Glomerular visceral epithelial cell (primary cell): ENCODE measurements at regions not wholly inside any gene's neighbourhood (a gene's known extent, or its start where the extent isn't known, plus 50 kb on each side); places are given as distances from the start of the nearest gene placed in this dataset.
A peak's percentile ranks its signal among the peaks of the same experiment; 100 is the strongest.
"Not testable (repeated sequence)": the region's sequence is repeated elsewhere in the genome, so short reads cannot be mapped to it uniquely, and the experiment has no call there.

Experiments
- DNase-seq: peaks from one replicate; pipeline ENCODE4 v3.0.0-alpha.2; 2016; ENCODE audit errors: extremely low spot score

DNA sequence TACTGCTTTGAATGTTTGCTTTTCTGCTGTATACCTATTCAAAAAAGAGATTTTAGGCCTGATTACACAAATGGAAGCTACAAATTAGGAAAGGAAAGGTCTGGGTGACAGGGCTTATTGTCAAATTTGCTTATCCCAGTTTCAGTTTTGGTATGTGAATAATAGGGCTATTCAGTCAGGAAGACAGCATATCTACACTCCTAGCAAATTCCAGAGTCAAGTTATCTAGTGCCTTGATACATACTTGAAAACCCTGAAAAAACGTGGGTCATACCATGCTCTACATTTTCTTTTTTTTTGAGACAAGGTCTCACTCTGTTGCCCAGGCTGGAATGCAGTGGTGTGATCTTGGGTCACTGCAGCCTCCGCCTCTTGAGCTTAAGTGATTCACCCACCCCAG lies 59.2 kb upstream of the CCDC180 start:
- not testable (repeated sequence) for DNase-seq

DNA sequence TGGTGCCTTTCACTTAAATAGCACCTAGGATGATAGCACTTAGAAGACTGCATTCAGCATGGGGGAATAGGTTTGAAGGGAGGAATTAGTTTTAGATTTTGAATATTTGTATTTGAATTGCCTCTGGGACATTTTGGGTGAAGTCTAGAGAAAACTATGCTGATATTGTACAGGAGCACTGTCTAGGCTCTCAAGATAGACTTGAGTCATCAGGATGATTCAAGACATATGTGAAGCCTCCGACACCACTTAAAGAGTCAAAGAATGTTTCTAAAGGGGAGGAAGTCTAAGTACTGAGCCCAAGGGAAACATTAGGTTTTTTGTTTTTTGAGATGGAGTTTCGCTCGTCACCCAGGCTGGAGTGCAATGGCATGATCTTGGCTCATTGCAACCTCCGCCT lies 63.9 kb upstream of the CCDC180 start:
- no peak for DNase-seq

DNA sequence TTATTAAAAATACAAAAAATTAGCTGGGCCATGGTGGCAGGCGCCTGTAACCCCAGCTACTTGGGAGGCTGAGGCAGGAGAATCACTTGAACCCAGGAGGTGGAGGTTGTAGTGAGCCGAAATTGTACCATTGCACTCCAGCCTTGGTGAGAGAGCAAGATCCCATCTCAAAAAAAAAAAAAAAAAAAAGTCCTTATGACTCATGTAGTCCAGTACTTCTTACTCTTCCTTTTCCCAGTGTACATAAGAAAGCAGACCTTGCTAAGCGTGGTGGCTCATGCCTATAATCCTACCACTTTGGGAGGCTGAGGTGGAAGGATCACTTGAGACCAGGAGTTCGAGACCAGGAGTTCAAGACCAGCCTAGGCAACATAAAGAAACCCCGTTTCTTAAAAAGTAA lies 66.0 kb upstream of the CCDC180 start:
- DNase-seq: not testable (repeated sequence)

DNA sequence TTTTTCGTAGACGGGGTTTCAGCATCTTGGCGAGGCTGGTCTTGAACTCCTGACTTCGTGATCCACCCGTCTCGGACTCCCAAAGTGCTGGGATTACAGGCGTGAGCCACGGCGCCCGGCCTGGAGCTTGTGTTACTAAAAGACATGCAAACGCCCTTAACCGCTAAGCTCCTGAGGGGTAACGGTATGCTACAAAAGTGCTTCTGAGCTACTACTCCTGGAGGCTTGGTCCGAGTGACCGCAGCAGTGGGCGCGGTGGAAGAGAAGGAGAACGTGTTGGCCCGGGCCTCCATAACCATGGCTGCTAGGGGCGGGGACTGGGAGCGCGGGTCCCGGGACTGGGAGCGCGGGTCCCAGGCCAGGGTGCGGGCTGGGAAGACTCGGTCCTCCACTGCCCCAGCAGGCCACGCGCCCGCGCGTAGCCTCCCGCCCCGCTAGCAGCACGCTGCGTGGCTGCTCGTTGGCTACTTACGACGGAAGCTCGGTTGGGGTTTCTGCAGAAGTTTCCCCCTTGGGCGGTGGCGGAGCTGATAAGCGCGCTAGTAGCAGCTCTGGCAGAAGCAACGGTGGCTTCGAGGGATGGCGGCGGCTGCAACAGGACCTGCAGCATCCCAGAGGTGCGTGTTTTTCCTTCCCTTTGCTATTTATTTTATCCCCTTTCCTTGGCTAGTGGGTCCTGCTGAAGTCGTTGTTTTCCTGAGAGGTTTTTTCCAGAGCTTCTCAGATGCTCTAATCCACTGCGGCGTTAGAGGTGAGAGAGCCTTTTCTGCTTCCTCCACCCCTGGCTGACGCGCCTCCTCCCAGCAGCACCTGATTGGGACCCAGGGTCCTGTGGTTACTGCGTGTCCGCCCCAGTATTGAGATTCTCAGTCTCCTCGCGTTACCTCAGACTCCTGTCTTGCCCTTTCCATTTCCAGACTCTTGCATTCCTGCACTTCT lies 69.2 kb upstream of the CCDC180 start:
- DNase-seq: peak; percentile 85

DNA sequence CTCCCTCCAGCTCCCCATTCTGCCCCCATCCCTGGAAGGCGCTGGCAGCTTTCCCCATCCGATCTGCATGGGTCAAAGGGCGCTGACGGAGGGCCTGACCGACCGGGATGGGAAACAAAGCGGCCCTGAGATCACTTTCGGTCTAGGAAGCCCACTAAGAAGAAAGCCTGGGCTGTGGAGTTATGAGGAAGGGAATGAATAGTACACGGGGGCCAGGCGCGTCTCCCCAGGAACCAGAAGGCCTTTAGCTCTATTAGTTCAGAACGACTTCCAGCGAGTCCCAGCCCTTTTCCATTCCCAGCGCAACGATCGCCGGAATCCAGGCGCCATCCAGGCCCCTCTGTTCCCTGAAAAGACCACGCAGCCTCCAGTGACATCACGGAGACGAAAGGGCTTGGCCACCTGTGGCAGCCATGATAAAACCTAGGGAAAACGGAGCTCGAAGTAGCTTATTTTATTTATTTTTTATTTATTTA lies 70.1 kb upstream of the CCDC180 start:
- DNase-seq: peak; percentile 20

DNA sequence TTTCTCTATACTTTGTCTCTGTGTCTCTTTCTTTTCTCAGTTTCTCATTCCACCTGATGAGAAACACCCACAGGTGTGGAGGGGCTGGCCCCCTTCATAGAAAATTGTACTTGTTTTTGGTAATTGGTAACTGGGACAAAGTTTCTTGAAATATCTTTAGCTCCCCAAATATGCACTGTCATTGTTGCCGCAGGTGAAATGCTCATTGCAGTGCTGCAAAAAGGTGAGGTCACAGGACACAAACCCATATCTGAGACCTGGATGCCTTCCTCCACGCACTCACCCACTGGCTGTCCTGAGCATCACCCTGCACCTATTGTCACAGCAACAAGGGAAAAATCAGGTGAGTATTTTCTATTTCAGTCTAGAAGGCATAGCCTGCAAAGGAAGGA lies 74.5 kb upstream of the CCDC180 start:
- DNase-seq: not testable (repeated sequence)

DNA sequence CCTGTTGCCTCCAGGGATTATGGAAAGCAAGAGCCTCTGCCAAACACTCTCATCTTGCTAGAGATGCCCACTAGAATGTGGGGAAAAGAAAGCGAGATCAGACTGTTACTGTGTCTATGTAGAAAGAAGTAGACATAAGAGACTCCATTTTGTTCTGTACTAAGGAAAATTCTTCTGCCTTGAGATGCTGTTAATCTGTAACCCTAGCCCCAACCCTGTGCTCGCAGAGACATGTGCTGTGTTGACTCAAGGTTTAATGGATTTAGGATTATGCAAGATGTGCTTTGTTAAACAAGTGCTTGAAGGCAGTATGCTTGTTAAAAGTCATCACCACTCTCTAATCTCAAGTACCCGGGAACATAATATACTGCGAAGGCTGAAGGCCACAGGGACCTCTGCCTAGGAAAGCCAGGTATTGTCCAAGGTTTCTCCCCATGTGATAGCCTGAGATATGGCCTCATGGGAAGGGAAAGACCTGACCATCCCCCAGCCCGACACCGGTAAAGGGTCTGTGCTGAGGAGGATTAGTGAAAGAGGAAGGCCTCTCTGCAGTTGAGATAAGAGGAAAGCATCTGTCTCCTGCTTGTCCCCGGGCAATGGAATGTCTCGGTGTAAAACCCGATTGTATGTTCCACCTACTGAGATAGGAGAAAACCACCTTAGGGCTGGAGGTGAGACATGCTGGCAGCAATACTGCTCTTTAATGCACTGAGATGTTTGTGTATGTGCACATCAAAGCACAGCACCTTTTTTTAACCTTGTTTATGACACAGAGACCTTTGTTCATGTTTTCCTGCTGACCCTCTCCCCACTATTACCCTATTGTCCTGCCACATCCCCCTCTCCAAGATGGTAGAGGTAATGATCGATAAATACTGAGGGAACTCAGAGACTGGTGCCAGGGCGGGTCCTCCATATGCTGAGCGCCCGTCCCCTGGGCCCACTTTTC lies 75.1 kb upstream of the CCDC180 start:
- not testable (repeated sequence) for DNase-seq

DNA sequence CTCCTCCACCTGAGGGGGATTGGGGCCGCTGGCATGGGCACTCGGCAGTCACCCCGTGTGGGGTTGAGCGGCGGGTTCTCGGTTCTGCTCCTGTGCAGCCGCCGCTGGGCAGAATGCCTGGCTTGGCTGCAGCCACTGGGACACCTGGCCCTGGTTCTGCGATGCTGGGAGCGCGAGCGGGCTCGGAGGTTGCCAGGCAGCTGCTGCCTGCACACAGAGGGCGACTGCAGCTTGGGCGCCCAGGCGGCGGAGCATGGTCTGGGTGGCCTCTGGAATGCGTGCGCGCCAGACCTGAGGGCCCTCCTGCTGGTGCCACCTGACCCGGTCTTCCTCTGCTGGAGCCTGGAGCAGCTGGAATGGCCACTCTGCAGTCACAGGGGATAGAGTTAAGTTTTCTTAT lies 85.1 kb upstream of the CCDC180 start:
- DNase-seq: not testable (repeated sequence)

DNA sequence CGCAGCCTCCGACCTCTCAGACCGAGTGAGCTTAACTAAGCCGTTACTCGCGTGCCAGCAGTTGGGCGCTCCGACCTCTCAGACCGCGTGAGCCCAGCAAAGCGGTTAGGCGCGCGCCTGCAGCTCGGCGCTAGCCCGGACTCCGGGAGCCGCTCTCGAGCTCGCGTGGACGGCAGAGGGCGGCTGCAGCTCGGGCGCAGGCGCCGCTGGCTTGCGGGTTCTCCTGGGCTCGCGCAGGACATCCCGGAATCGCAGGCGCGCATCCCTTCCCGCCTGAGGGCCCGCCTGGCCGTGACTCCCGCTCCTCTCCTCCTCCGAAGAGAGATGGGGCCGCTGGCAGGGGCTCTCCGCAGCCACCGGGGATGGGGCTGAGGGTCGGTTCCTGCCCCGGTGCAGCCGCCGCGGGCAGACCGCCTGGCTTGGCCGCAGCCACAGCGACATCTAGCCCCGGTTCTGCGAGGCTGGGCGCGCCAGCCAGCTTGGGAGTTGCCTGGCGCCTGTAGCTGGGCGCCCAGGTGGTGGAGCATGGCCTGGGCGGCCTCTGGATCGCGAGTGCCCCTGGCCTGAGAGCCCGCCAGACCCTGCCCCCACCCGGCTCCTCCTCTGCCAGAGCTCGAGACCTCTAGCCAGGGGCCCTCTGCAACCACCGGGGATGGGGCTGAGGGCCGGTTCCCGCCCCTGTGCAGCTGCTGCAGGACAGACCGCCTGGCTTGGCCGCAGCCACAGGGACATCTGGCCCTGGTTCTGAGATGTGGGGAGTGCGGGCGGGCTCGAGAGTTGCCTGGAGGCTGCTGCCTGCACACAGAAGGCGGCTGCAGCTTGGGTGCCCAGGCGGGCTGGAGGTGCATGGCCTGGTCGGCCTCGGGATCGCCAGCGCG lies 85.7 kb upstream of the CCDC180 start:
- DNase-seq: peak; percentile 76

DNA sequence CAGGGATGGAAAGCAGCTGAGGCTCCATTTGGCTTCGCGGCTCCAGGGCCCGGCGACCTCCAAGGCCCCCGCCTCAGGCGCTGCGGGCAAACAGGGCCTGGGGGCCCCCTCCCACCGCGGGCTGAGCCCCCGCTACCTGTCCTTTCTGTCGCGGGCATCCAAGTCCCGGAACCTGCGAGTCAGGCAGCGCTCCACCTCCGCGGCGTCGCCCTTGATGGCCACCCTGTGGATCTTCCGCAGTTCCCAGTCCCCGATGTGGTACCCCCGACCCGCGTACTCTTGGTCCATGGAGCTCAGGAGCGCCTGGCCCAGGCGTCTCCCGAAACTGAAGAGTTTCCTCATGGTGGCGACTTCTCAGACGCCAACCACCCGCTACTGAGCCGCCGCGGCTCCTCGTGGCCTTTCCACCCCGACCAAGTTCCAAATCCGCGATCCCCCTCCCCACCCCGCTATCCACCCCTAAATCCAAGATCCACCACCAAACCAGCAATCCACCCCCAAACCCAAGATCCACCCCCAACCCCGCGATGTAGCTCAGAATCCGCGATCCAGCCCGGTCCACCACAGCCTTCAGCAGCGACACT lies 86.5 kb upstream of the CCDC180 start:
- DNase-seq: no peak

DNA sequence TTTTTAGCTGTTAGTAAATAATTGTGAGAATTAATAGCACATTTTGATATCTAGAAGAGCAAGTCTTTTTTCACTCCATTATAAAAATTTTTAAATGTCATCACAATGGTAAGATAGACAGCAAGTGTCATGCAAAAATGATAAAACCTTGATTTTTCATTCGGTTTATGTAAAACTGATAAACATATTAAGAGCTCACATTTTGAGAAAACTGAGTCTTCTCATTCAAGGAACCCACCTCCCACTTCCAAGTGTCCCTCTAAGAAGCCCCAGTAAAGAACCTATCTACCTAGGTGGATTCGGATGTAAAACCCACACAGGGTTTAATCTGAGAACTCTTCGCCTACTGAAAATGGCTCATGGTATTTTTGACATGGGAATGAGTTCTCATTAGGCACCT lies 87.1 kb upstream of the CCDC180 start:
- not testable (repeated sequence) for DNase-seq

DNA sequence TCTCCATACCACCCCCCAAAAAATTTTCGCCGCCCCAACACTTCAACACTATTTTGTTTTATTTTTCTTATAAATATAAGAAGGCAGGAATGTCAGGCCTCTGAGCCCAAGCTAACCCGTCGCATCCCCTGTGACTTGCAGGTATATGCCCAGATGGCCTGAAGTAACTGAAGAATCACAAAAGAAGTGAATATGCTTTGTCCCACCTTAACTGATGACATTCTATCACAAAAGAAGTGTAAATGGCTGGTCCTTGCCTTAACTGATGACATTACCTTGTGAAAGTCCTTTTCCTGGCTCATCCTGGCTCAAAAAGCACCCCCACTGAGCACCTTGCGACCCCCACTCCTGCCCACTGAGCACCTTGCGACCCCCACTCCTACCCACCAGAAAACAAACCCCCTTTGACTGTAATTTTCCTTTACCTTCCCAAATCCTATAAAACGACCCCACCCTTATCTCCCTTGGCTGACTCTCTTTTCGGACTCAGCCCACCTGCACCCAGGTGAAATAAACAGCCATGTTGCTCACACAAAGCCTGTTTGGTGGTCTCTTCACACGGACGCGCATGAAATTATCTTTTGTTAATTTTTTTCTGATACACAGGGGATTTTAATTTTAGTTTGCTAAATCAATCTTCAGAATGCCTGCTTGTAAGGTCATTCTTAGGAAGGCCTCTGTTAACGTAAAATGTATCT lies 87.9 kb upstream of the CCDC180 start:
- DNase-seq: not testable (repeated sequence)

DNA sequence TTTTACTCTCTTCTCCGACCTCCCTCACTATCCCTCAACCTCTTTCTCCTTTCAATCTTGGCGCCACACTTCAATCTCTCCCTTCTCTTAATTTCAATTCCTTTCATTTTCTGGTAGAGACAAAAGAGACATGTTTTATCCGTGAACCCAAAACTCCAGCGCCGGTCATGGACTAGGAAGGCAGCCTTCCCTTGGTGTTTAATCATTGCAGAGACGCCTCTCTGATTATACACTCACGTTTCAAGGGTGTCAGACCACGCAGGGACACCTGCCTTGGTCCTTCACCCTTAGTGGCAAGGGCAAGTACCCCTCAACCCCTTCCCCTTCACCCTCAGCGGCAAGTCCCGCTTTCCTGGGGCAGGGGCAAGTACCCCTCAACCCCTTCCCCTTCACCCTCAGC lies 92.3 kb upstream of the CCDC180 start:
- not testable (repeated sequence) for DNase-seq

DNA sequence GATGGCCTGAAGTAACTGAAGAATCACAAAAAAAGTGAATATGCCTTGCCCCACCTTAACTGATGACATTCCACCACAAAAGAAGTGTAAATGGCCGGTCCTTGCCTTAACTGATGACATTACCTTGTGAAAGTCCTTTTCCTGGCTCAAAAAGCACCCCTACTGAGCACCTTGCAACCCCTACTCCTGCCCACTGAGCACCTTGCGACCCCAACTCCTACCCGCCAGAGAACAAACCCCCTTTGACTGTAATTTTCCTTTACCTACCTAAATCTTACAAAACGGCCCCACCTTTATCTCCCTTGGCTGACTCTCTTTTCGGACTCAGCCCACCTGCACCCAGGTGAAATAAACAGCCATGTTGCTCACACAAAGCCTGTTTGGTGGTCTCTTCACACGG lies 92.9 kb upstream of the CCDC180 start:
- not testable (repeated sequence) for DNase-seq

DNA sequence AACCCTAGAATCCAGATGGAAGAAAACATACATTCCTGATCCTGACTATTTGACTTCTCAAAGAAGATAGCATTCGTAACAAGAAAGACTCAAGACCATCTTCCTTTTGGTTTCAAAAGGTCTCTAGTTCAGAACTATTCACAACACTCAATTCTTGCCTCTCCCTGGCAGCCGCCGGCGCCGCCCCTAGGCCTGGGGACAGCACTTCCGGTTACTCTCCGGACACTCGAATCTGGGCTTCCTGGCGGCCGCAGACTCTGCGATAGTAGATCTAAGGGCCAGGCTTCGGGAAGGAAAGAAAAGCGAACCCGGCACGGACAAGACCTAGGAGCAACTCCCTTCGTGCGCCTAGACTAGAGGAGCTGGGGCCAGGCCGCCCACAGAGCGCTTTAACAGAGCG lies 107.8 kb upstream of the CCDC180 start:
- not testable (repeated sequence) for DNase-seq

DNA sequence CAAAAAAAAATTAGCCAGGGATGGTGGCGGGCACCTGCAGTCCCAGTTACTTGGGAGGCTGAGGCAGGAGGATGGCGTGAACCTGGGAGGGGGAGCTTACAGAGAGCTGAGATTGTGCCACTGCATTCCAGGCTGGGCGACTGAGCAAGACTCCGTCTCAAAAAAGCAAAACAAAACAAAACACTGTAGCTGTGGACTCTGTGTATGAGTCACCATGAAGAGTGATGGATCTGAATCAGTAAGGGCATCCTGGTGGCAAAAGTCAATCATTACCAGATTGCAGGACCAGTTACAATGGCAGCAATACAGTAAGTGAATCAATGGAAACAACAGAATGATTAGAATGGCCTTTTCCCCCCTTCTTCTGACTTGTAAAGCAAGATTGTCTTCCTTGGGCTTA lies 113.7 kb upstream of the CCDC180 start:
- DNase-seq: peak; percentile 50

DNA sequence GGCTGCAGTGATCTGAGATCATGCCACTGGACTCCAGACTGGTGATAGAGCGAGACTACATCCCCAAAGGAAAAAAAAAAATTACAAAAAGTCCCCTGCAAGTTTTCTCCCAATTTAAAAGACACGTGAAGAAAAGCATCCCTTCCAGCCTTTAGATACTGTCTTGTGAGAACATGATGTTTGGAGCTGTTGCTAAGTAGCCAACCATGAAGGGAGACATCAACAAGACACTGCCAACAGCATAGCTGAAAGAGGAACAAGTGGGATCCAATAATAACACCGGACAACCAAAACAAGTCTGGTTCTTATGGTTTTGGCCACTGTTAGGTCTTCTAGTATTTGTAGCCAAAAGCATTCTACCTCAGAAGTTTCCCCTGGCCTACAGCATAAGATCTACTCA lies 118.9 kb upstream of the CCDC180 start:
- DNase-seq: no peak

DNA sequence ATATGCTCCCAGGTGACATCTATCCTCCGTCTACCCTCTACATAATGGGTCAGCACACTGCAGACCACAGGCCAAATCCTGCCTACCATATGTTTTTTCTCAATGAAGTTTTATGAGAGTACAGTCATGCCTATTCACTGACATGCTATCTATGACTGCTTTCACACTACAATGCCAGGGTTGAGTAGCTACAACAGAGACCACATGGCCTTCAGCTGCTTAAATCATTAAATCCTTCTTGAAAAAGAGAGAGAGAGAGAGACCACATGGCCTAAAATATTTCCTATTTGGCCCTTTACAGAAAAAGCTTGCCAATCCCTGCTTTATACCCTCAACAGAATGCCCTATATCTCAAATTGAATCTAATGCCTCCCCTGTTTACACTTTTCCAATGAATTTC lies 119.8 kb upstream of the CCDC180 start:
- DNase-seq: not testable (repeated sequence)

DNA sequence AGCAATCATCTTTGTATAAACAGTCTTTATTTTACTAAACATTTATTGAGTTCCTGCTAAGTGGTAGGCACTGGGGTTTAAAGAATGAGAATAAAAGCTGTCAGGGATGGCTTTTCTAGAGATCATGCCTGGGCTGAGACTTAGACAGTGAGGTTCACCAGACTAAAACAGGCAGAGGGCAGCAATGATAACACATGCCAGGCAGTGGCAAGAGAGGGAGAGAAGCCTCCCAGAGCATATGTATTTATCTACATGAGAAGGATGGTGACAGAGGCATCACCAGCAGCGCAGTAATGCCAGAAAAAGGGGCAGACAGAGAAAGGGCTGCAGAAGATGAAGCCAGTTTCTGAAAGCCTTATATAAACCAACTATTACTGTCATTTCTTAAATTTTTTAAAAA lies 121.0 kb upstream of the CCDC180 start:
- no peak for DNase-seq

DNA sequence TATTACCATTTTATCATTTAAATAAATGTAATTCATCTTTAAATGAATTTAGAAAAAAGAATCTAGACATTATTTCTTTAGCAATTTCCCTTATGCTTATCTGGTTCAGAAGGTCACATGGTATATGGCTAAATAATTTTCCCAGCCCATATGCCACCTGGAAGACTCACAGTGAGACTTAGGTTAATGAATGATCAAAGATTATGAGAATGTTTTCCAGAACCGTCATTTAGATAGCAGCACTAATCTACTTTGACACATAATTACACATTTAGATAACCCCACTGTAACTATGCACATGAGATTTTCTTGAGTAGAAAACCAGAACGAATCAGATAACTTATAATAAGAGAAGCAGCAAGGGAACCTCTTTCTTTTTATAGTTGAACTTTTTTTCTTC lies 124.9 kb upstream of the CCDC180 start:
- not testable (repeated sequence) for DNase-seq
